Testis (tissue), 2 donors: ENCODE measurements at regions not wholly inside any gene's neighbourhood (a gene's known extent, or its start where the extent isn't known, plus 50 kb on each side); places are given as distances from the start of the nearest gene placed in this dataset.

Source experiments
- DNase-seq: peaks from one replicate; pipeline ENCODE4 v3.0.0-alpha.2; 2019
- H3K27ac ChIP-seq, 2 donors: fragments of 200-600 bp; sonication (generic); one replicate each; pipeline ENCODE4 v1.5.1; 2019
- H3K27me3 ChIP-seq: fragments of 200-600 bp; sonication (generic); one replicate; pipeline ENCODE4 v1.5.1; 2019
- H3K36me3 ChIP-seq: fragments of 200-600 bp; sonication (generic); one replicate; pipeline ENCODE4 v1.5.1; 2017; ENCODE audit warnings: low read depth; ENCODE audit errors: missing control alignments
- H3K4me1 ChIP-seq: fragments of 200-600 bp; sonication (generic); one replicate; pipeline ENCODE4 v1.5.1; 2019
- H3K4me3 ChIP-seq, 2 donors: fragments of 200-600 bp; sonication (generic); one replicate each; pipeline ENCODE4 v1.5.1; 2017 to 2019
- H3K9me3 ChIP-seq: fragments of 200-600 bp; sonication (generic); one replicate; pipeline ENCODE4 v1.5.1; 2017
- CTCF ChIP-seq, 3 experiments: fragments of 450-650 bp in 2 of 3; fragments of 200-600 bp in 1 of 3; sonication (generic) in 1 of 3; IDR thresholded peaks; one replicate each; pipeline ENCODE4 v1.5.1; 2016 to 2019; ENCODE audit warnings: antibody characterized with exemption in 3 of 3, mild to moderate bottlenecking in 2 of 3, moderate library complexity in 1 of 3
- POLR2A ChIP-seq: fragments of 450-650 bp; IDR thresholded peaks from one replicate; pipeline ENCODE4 v1.6.1; 2017; ENCODE audit warnings: antibody characterized with exemption, mild to moderate bottlenecking, moderate library complexity
- WGBS, 2 donors: methylation state at CpG; one replicate each; pipeline ENCODE4 v1.1.5; 2018; 5-methylcytosine and 5-hydroxymethylcytosine counted together
- intact Hi-C: fragments of 100-400 bp; cut with DNase I; formaldehyde crosslinking; loops from one replicate; pipeline ENCODE4 v1.15.1; 2023; ENCODE audit warnings: low total_unique reads

- H3K27me3 ChIP-seq, result no peaks in the 10 kb centered on the region
- TF ChIP-seq POLR2A (no peak), CTCF (IDR thresholded peaks at IDR 0.05) (no peak)
- H3K9me3 ChIP-seq, result no peaks in the 10 kb centered on the region
- intact Hi-C loops, result no loop called here
- H3K36me3 ChIP-seq, result no peaks in the 10 kb centered on the region
- H3K4me1 ChIP-seq, result no peaks in the 10 kb centered on the region
- no peak overlapping the region for H3K4me3 ChIP-seq
- no peak overlapping the region for H3K27ac ChIP-seq
- no peak for DNase-seq
- 86 to 87% methylated on average over 3 of the region's 3 CpGs for WGBS, 2 donors
Measured at GRCh38 chr5:153101235-153102180, 389.0 kb upstream of the GRIA1 start.

DNA sequence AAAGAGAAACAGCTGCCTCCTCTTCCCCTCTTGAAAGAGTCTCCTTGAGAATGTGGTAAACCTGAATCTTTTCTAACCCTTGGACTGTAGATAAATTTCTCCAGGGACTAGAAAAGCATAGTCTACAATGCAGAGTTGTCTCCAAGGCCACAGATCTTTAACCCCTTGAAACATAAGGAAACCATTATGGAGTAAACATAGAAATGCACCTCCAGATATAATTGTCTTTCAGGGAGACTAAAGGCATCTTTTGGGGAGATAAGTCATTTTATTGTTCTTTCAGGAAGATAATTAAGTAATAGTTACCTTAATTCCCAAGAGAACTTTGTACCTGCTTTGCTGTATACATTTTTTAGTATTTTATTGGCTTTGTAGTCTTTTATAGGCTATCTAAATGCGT lies 373.6 kb upstream of the GRIA1 start:
- no peak overlapping the region for H3K4me3 ChIP-seq
- H3K36me3 ChIP-seq, result no peaks in the 10 kb centered on the region
- no peaks in the 10 kb centered on the region for H3K4me1 ChIP-seq
- 77 to 80% methylated on average over 1 of the region's 1 CpG for WGBS, 2 donors
- no peak overlapping the region for H3K27ac ChIP-seq
- DNase-seq, result no peak
- TF ChIP-seq CTCF (IDR thresholded peaks at IDR 0.05), result no peak
- no peak for TF ChIP-seq POLR2A
- H3K9me3 ChIP-seq, result no peaks in the 10 kb centered on the region
- intact Hi-C loops, result no loop called here
- no peaks in the 10 kb centered on the region for H3K27me3 ChIP-seq

DNA sequence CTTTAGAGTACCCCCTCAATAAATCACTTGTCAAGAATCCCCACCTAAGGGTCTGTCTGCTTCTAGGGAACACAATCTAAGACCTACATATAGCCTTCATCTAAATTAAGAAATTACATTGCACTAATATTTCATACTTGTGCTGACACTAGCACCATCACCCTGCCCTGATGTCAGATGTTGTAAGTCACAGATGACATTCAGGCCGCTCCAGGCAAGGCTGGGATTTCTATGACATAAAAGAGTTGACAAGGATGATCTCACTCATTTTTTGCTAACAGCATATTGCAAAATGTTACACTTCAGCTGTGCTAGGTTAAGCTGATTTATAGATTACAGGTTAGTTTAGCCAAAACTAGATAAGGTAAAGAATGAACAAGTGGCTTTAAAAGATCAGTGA lies 372.5 kb upstream of the GRIA1 start:
- intact Hi-C loops, result no loop called here
- Histone ChIP-seq H3K27ac (no peak overlapping the region), H3K4me3 (no peak overlapping the region), H3K9me3 (no peaks in the 10 kb centered on the region), H3K27me3 (no peaks in the 10 kb centered on the region), H3K4me1 (no peaks in the 10 kb centered on the region), H3K36me3 (no peaks in the 10 kb centered on the region)
- no peak for TF ChIP-seq POLR2A
- no peak for DNase-seq
- 79 to 83% methylated on average over 1 of the region's 1 CpG for WGBS, 2 donors

DNA sequence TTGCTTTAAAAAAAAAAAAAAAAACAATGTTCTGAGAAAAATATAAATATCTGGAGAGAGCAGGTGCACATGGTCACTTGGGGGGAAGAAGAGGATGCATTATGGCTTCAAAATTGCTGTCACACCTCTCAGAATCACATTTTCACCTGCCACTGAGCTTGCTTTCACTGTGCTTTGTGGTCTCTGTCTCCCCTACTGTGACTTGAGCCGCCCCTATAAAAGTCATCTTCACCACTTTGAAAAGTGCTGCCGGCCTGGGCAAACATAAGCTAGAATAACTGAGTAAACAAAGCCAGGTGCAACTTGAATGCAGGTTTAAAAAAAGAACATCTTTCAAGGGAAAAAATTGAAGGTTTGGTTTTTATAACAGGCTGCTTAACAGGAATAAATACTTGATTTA lies 368.1 kb upstream of the GRIA1 start:
- no peak overlapping the region for H3K27ac ChIP-seq
- 23 to 39% methylated on average over 2 of the region's 2 CpGs for WGBS, 2 donors
- H3K9me3 ChIP-seq, result no peaks in the 10 kb centered on the region
- H3K4me1 ChIP-seq, result no peaks in the 10 kb centered on the region
- DNase-seq, result no peak
- no peaks in the 10 kb centered on the region for H3K27me3 ChIP-seq
- intact Hi-C loops, result no loop called here
- no peaks in the 10 kb centered on the region for H3K36me3 ChIP-seq
- no peak for TF ChIP-seq POLR2A
- no peak for TF ChIP-seq CTCF (IDR thresholded peaks at IDR 0.05)
- no peak overlapping the region for H3K4me3 ChIP-seq

DNA sequence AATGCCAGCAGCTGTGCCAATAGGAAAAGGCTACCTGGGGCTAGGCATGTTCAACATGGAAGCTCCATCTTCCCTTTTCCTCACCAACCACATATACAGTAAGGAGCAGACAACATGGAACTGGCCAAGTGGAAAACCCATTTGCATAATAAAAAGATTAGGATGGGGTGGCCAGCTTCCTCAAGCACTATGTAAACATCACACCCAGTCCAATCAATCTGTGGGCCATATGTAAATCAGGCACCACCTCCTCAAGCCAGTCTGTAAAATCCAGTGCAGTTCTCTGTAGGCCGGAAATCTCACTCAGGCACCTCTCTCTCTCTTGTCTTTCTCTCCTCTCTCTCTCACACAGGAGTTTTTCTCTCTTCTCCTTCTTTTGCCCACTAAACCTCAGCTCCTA lies 360.2 kb upstream of the GRIA1 start:
- TF ChIP-seq POLR2A, result no peak
- TF ChIP-seq CTCF (IDR thresholded peaks at IDR 0.05), result no peak
- DNase-seq, result no peak

More for the DNA sequence above, 360.2 kb upstream of the GRIA1 start:
- no peaks in the 10 kb centered on the region for H3K27me3 ChIP-seq
- 84 to 92% methylated on average over 1 of the region's 1 CpG for WGBS, 2 donors
- no peaks in the 10 kb centered on the region for H3K4me1 ChIP-seq
- intact Hi-C loops, result no loop called here
- no peak overlapping the region for H3K4me3 ChIP-seq
- no peak overlapping the region for H3K27ac ChIP-seq
- H3K36me3 ChIP-seq, result no peaks in the 10 kb centered on the region
- no peaks in the 10 kb centered on the region for H3K9me3 ChIP-seq
